Retinal pigment epithelial cell (primary cell): ENCODE measurements at regions not wholly inside any gene's neighbourhood (a gene's known extent, or its start where the extent isn't known, plus 50 kb on each side); places are given as distances from the start of the nearest gene placed in this dataset.
"Not testable (repeated sequence)": the region's sequence is repeated elsewhere in the genome, so short reads cannot be mapped to it uniquely, and the experiment has no call there.

Source experiments
- DNase-seq: peaks from one replicate; pipeline ENCODE4 v3.0.0-alpha.2; 2010; ENCODE audit warnings: low read depth
- H3K4me3 ChIP-seq: 2 replicates; pipeline ENCODE4 v1.5.1; 2011; ENCODE audit warnings: mild to moderate bottlenecking, low read length, control low read depth, moderate library complexity
- TF ChIP-seq, protein P1 (sequence below): conservative IDR thresholded peaks from 2 replicates; pipeline ENCODE4 v1.5.1; 2011; ENCODE audit warnings: low read depth, low read length, control low read depth, inconsistent platforms

DNA sequence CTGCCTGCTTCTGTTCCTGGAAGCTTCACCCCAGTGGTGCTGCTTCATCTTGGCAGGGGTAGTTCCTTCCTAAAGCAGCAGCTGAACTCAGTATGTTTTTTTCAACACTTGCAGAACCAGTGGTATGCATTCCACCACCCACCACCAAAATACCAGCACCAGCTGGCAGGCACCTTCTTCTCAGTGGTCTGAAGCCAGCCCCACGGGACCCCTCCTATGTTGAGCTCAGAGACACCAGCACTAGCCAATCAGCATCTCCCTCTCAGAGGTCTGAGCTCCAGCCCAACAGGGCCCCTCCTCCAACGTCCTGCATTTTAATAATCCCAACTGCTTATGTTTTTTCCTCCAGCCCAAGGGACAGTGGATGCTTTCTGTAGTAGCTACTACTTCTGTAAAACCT lies 299.6 kb upstream of the CCL2 start:
- TF ChIP-seq, protein P1, sequence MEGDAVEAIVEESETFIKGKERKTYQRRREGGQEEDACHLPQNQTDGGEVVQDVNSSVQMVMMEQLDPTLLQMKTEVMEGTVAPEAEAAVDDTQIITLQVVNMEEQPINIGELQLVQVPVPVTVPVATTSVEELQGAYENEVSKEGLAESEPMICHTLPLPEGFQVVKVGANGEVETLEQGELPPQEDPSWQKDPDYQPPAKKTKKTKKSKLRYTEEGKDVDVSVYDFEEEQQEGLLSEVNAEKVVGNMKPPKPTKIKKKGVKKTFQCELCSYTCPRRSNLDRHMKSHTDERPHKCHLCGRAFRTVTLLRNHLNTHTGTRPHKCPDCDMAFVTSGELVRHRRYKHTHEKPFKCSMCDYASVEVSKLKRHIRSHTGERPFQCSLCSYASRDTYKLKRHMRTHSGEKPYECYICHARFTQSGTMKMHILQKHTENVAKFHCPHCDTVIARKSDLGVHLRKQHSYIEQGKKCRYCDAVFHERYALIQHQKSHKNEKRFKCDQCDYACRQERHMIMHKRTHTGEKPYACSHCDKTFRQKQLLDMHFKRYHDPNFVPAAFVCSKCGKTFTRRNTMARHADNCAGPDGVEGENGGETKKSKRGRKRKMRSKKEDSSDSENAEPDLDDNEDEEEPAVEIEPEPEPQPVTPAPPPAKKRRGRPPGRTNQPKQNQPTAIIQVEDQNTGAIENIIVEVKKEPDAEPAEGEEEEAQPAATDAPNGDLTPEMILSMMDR: no peak
- H3K4me3 ChIP-seq: no peak overlapping the region
- no peak for DNase-seq

DNA sequence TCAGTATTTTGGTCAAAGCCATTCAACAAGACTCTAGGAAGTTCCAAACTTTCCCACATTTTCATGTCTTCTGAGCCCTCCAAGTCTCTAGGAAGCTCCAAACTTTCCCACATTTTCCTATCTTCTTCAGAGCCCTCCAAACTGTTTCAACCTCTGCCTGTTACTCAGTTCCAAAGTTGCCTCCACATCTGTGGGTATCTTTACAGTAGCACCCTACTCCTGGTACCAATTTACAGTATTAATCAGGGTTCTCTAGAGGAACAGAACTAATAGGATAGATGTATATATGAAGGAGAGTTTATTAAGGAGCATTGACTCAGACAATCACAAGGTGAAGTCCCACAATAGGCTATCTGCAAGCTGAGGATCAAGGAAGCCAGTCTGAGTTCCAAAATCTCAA lies 296.0 kb upstream of the CCL2 start:
- not testable (repeated sequence) for DNase-seq, H3K4me3 ChIP-seq

DNA sequence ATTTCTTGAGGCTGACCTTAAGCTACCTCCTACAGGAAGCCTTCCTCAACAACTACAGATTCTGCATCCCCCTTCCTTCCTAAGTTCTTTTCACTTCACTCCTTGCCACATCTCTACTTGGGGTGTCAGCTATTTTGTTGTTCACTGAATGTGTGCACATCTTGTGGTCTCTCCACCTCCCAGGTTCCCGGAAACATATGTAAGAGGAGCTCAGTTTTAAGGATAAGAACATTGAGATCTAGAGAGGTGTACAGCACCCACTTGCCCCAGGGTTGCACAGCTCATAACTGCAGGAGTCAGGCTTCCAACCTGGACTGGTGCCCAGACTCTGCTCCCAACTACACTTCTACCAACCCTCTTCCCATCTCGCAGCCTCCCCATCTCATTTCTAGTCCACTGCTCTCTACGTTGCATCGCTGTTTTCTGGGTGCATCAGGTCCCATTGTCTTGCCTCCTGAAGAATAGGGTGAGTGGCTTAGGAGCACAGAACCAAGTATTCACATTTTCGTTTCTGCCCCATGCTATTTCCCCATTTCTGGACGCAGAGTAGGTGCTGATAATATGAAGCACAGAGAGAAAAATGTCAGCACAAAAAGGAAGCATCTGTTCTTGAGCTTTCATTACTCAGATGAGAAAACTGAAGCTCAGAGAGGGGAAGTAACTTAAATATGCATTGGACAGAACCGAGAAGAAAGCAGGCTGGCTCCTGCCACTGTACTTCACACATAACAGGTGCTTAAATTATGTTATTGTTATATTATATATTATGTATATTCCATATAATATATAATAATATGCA lies 292.0 kb upstream of the CCL2 start:
- no peak for DNase-seq
- TF ChIP-seq, protein P1: no peak
- no peak overlapping the region for H3K4me3 ChIP-seq

DNA sequence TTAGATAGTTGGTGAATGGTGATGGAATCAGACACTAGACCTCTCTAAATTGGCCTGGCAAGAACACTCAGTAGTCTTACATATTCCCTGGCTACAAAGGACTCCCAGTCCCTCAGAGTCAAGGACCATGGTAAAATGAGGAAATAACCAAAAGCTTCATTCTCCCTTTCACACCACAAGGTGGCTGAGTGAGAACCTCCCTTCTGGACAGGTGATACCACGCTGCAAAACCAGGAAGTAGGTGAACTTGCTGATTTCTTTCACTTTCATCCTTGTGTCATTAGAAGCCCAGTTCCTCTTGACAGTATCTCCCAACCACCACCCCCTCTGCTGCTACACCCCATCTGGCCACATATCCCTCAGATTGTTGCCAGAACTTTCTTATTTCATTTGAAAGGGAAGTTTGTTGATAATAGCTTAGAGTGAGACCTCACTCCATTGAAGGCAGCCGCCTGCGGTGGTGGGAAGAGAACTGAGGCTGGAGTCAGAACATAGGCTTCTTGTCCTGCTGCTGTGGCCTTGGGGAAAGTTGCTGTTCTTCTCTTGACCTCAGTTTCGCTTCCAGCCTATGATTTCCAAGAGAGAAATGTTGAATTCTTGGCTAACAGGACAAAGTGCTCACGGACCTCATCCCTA lies 290.6 kb upstream of the CCL2 start:
- TF ChIP-seq, protein P1: no peak
- H3K4me3 ChIP-seq: no peak overlapping the region
- DNase-seq: no peak

DNA sequence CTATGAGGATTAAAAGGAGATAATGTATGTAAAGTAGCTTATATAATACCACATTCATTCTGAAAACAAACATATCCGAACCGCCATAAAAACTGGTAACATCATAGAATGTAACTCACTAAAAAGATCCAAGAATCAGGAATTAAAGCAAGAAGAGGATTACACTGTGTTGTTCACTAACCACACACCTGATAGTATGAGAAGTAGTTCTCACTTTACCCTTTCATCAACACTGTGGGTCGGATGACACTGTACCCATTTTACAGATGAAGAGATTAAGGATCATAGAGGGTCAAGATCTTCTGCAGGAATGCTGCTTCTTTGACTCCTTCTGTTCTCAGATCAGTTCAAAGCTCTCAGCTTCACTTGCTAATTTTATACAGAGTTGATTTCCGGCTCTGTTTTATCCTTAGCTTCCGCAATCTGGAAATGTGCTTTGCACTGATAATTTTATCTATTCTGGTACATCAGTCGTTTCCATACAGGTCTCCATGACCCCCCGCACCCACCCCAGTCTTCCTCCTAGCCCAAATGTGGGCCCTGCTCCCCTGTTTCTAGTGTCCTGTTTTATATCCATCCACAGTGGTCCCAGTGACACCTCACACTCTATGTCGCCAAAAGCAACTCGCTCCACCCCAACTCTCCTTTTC lies 288.6 kb upstream of the CCL2 start:
- no peak for DNase-seq
- no peak overlapping the region for H3K4me3 ChIP-seq
- TF ChIP-seq, protein P1: no peak

DNA sequence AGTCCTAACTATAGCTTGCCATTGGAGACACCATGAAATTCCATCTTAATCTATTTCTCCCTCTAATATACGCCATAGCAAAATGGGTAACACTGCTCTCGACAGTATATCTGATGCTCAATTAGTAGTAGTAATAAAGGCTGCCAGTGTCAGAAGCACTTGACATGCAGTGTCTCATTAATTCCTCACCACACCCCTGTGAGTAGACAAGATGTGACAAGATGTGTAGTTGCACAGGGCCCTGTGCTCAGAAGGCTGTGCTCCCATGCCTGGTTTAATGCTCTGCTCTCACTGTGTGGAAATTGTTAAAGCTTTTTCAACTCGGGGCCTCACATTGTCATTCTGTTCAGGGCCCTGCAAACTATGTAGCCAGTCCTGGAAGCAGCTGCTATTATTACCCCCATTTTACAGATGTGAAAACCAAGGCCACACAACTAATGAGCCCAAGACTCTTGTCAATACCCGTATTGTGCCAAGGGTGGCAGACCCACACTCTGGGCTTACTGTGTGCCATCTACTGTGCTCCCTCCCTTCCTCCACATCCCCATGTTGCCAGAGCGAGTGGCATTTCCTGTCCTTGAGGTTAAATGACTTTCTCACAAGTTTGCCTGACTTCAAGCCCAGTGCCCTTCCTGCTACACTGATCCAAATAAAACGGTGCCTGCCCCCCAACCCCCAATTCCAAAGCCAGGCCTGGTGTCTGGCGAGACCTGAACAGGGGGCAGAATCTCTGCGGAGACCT lies 287.3 kb upstream of the CCL2 start:
- no peak for DNase-seq
- TF ChIP-seq, protein P1: no peak
- H3K4me3 ChIP-seq: no peak overlapping the region

DNA sequence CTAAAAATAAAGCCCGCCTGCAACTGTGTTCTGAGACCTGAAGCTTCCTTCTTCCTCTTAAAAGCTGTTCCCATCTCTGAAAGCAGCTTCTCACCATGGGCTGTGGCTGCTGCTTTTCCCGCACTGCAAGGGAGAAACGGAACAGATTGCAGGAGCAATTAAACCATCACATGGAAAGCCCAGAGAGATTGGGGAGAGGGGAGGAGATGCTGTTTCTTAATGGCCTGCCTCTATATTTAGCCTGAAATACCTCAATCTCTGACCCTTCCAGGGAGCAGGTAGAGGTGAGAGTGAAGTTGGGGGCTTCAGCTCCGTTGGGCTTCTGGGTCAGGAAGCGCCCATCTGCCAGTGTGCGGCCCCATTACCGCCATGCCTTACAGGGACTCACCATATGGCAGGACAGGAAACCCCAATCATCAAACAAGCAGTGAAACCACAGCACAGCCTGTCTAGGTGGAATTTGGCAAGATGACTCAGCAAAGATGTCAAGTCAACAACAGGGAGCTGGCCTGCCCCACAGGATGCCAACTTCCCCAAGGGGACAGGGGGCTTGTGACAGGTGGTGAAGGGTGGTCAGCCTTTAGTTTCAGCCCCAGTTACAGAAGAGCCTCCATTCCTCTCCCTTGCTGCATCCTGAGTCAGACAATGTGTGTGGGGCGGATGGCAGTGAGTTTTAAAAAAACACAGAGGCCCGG lies 286.6 kb upstream of the CCL2 start:
- no peak overlapping the region for H3K4me3 ChIP-seq
- TF ChIP-seq, protein P1: no peak

More for the DNA sequence above, 286.6 kb upstream of the CCL2 start:
- no peak for DNase-seq
